Breast epithelium (tissue), 3 donors: ENCODE measurements at regions not wholly inside any gene's neighbourhood (a gene's known extent, or its start where the extent isn't known, plus 50 kb on each side); places are given as distances from the start of the nearest gene placed in this dataset.

ENCODE experiments used
- CTCF ChIP-seq, 3 donors: fragments of 450-650 bp; IDR thresholded peaks; one replicate each; pipeline ENCODE4 v1.5.1; 2016 to 2017; ENCODE audit warnings: antibody characterized with exemption in 3 of 3, mild to moderate bottlenecking in 3 of 3, moderate library complexity in 3 of 3
- POLR2AphosphoS5 ChIP-seq, 3 donors: sonication (generic); formaldehyde crosslinking; IDR thresholded peaks; one replicate each; pipeline ENCODE4 v1.6.1; 2017; ENCODE audit warnings: antibody characterized with exemption in 3 of 3

GRCh38 chr3:101150504-101150903 is 157.3 kb upstream of the ABI3BP start:
- no peak for TF ChIP-seq CTCF (IDR thresholded peaks at IDR 0.05)
- TF ChIP-seq POLR2AphosphoS5 (IDR thresholded peaks at IDR 0.05) = no peak
